GM18868 (cell line): ENCODE measurements at regions not wholly inside any gene's neighbourhood (a gene's known extent, or its start where the extent isn't known, plus 50 kb on each side); places are given as distances from the start of the nearest gene placed in this dataset.

Experiments used
- ATAC-seq: cut with Tn5 transposase; IDR thresholded peaks from one replicate; pipeline ENCODE4 v1.9.1; 2021; ENCODE audit warnings: mild to moderate bottlenecking, moderate library complexity; ENCODE audit not compliant: unreplicated experiment

- ATAC-seq, result no peak
Measured at GRCh38 chr4:24705016-24705753, 90.2 kb upstream of the SOD3 start.

GRCh38 chr4:24713604-24714003, 81.8 kb upstream of the SOD3 start:
- no peak for ATAC-seq

GRCh38 chr4:24719615-24720014, 75.8 kb upstream of the SOD3 start:
- no peak for ATAC-seq

- ATAC-seq, result no peak
Measured at GRCh38 chr4:24720436-24720835, 74.9 kb upstream of the SOD3 start.

- no peak for ATAC-seq
Measured at GRCh38 chr4:24720979-24721378, 74.4 kb upstream of the SOD3 start.

- no peak for ATAC-seq
Measured at GRCh38 chr4:24722026-24722568, 73.3 kb upstream of the SOD3 start.

GRCh38 chr4:24727390-24728224, 67.8 kb upstream of the SOD3 start:
- no peak for ATAC-seq

- ATAC-seq, result no peak
Measured at GRCh38 chr4:24729119-24729730, 66.1 kb upstream of the SOD3 start.

- no peak for ATAC-seq
Measured at GRCh38 chr4:24730256-24731001, 64.9 kb upstream of the SOD3 start.

GRCh38 chr4:24731448-24731847, 63.9 kb upstream of the SOD3 start:
- ATAC-seq, result no peak

GRCh38 chr4:24734511-24734910, 60.9 kb upstream of the SOD3 start:
- ATAC-seq, result no peak

GRCh38 chr4:24736066-24736465, 59.3 kb upstream of the SOD3 start:
- no peak for ATAC-seq

- no peak for ATAC-seq
Measured at GRCh38 chr4:24741910-24742309, 53.5 kb upstream of the SOD3 start.

GRCh38 chr4:24742335-24742734, 53.0 kb upstream of the SOD3 start:
- no peak for ATAC-seq

GRCh38 chr4:24742773-24743172, 52.6 kb upstream of the SOD3 start:
- ATAC-seq, result no peak

GRCh38 chr4:24743206-24743605, 52.2 kb upstream of the SOD3 start:
- ATAC-seq, result no peak

- no peak for ATAC-seq
Measured at GRCh38 chr4:24743927-24744326, 51.4 kb upstream of the SOD3 start.

- no peak for ATAC-seq
Measured at GRCh38 chr4:24745172-24745895, 50.0 kb upstream of the SOD3 start.
